Muscle layer of colon (tissue), 2 donors: ENCODE measurements at regions not wholly inside any gene's neighbourhood (a gene's known extent, or its start where the extent isn't known, plus 50 kb on each side); places are given as distances from the start of the nearest gene placed in this dataset.

Source experiments
- H3K27ac ChIP-seq: one replicate; pipeline ENCODE4 v1.7.0; 2013; ENCODE audit warnings: low read depth, mild to moderate bottlenecking, low read length, moderate library complexity
- H3K27me3 ChIP-seq, 2 donors: one replicate each; pipeline ENCODE4 v1.7.0; 2013; ENCODE audit warnings: low read length in 2 of 2, mild to moderate bottlenecking in 2 of 2; ENCODE audit not compliant: insufficient read depth in 2 of 2, control insufficient read depth in 1 of 2
- H3K36me3 ChIP-seq: one replicate; pipeline ENCODE4 v1.7.0; 2013; ENCODE audit warnings: mild to moderate bottlenecking, low read length; ENCODE audit not compliant: insufficient read depth
- H3K4me1 ChIP-seq: one replicate; pipeline ENCODE4 v1.7.0; 2013; ENCODE audit warnings: mild to moderate bottlenecking, low read length; ENCODE audit not compliant: insufficient read depth
- H3K4me3 ChIP-seq, 2 donors: one replicate each; pipeline ENCODE4 v1.7.0; 2013; ENCODE audit warnings: low read length in 2 of 2, low read depth in 1 of 2, mild to moderate bottlenecking in 1 of 2, moderate library complexity in 1 of 2
- H3K9ac ChIP-seq: one replicate; pipeline ENCODE4 v1.7.0; 2013; ENCODE audit warnings: low read length
- H3K9me3 ChIP-seq: one replicate; pipeline ENCODE4 v1.7.0; 2013; ENCODE audit warnings: mild to moderate bottlenecking, low read length
- donor health status: abdominal sarcoma.
- donor health status: Adenocarcinoma of cecum.

GRCh38 chr6:33857932-33858475 lies 54.2 kb upstream of the MLN start:
- Histone ChIP-seq H3K27ac (no peak overlapping the region), H3K27me3 (peaks cover 0 to 24% of the 10 kb centered on the region in 2 donors), H3K36me3 (no peaks in the 10 kb centered on the region), H3K9ac (no peak overlapping the region), H3K4me3 (no peak overlapping the region), H3K9me3 (no peaks in the 10 kb centered on the region), H3K4me1 (peaks cover 8% of the 10 kb centered on the region)

- Histone ChIP-seq H3K27me3 (peaks cover 0 to 26% of the 10 kb centered on the region in 2 donors), H3K27ac (no peak overlapping the region), H3K36me3 (no peaks in the 10 kb centered on the region)
These were observed 53.5 kb upstream of the MLN start for GRCh38 chr6:33857093-33857931.

GRCh38 chr6:33856655-33857054 lies 52.9 kb upstream of the MLN start:
- H3K27me3 ChIP-seq = peaks cover 0 to 26% of the 10 kb centered on the region in 2 donors
- no peak overlapping the region for H3K27ac ChIP-seq
- H3K4me1 ChIP-seq = peaks cover 8% of the 10 kb centered on the region

More at GRCh38 chr6:33857093-33857931, 53.5 kb upstream of the MLN start:
- H3K9me3 ChIP-seq = no peaks in the 10 kb centered on the region
- H3K9ac ChIP-seq = no peak overlapping the region
- no peak overlapping the region for H3K4me3 ChIP-seq
- H3K4me1 ChIP-seq = peaks cover 8% of the 10 kb centered on the region

GRCh38 chr6:33856031-33856590 lies 52.3 kb upstream of the MLN start:
- Histone ChIP-seq H3K9me3 (no peaks in the 10 kb centered on the region), H3K27ac (no peak overlapping the region), H3K4me1 (peaks cover 8% of the 10 kb centered on the region), H3K9ac (no peak overlapping the region), H3K4me3 (no peak overlapping the region), H3K27me3 (peaks cover 0 to 30% of the 10 kb centered on the region in 2 donors), H3K36me3 (no peaks in the 10 kb centered on the region)

More at GRCh38 chr6:33856655-33857054, 52.9 kb upstream of the MLN start:
- Histone ChIP-seq H3K4me3 (no peak overlapping the region), H3K36me3 (no peaks in the 10 kb centered on the region), H3K9me3 (no peaks in the 10 kb centered on the region), H3K9ac (no peak overlapping the region)

- no peaks in the 10 kb centered on the region for H3K9me3 ChIP-seq
- no peak overlapping the region for H3K4me3 ChIP-seq
- peaks cover 0 to 35% of the 10 kb centered on the region in 2 donors for H3K27me3 ChIP-seq
- H3K9ac ChIP-seq = no peak overlapping the region
- no peak overlapping the region for H3K27ac ChIP-seq
- peaks cover 8% of the 10 kb centered on the region for H3K4me1 ChIP-seq
- no peaks in the 10 kb centered on the region for H3K36me3 ChIP-seq
These were observed 50.8 kb upstream of the MLN start for GRCh38 chr6:33854572-33855030.

GRCh38 chr6:33853736-33854135 lies 49.9 kb upstream of the MLN start:
- peaks cover 8% of the 10 kb centered on the region for H3K4me1 ChIP-seq
- H3K9me3 ChIP-seq = no peaks in the 10 kb centered on the region
- no peaks in the 10 kb centered on the region for H3K36me3 ChIP-seq
- no peak overlapping the region for H3K27ac ChIP-seq
- H3K4me3 ChIP-seq = no peak overlapping the region
- H3K27me3 ChIP-seq = peaks cover 0 to 35% of the 10 kb centered on the region in 2 donors
- H3K9ac ChIP-seq = no peak overlapping the region
